Liver (tissue), 8 donors: ENCODE measurements at regions not wholly inside any gene's neighbourhood (a gene's known extent, or its start where the extent isn't known, plus 50 kb on each side); places are given as distances from the start of the nearest gene placed in this dataset.

ENCODE experiments used
- DNase-seq: peaks from one replicate; pipeline ENCODE4 v3.0.0-alpha.2; 2017; ENCODE audit warnings: low spot score
- H3K27ac ChIP-seq, 2 donors: one replicate each; pipeline ENCODE4 v1.7.0; 2013; ENCODE audit warnings: inconsistent platforms in 2 of 2, low read length in 2 of 2, control low read depth in 1 of 2, low read depth in 1 of 2, mild to moderate bottlenecking in 1 of 2
- H3K27me3 ChIP-seq, 4 donors: one replicate each; pipeline versions ENCODE4 v1.6.1 to v1.7.0; 2013; ENCODE audit warnings: low read length in 3 of 4, inconsistent platforms in 1 of 4, mild to moderate bottlenecking in 1 of 4, moderate library complexity in 1 of 4; ENCODE audit not compliant: control insufficient read depth in 4 of 4, insufficient read depth in 4 of 4
- H3K36me3 ChIP-seq, 4 donors: one replicate each; pipeline versions ENCODE4 v1.6.1 to v1.7.0; 2013; ENCODE audit warnings: low read length in 3 of 4, mild to moderate bottlenecking in 3 of 4, low read depth in 1 of 4, moderate library complexity in 1 of 4; ENCODE audit not compliant: control insufficient read depth in 4 of 4, insufficient read depth in 3 of 4
- H3K4me1 ChIP-seq, 4 donors: one replicate each; pipeline versions ENCODE4 v1.6.1 to v1.7.0; 2013; ENCODE audit warnings: low read length in 3 of 4, mild to moderate bottlenecking in 3 of 4, moderate library complexity in 1 of 4; ENCODE audit not compliant: control insufficient read depth in 4 of 4, insufficient read depth in 4 of 4
- H3K4me3 ChIP-seq, 3 donors: one replicate each; pipeline versions ENCODE4 v1.6.1 to v1.7.0; 2013; ENCODE audit warnings: low read length in 3 of 3, control low read depth in 1 of 3, low read depth in 1 of 3, mild to moderate bottlenecking in 1 of 3
- H3K9ac ChIP-seq, 2 donors: one replicate each; pipeline ENCODE4 v1.7.0; 2013; ENCODE audit warnings: low read length in 2 of 2, mild to moderate bottlenecking in 2 of 2, moderate library complexity in 2 of 2, control low read depth in 1 of 2, low read depth in 1 of 2
- H3K9me3 ChIP-seq, 4 donors: one replicate each; pipeline versions ENCODE4 v1.6.1 to v1.7.0; 2013; ENCODE audit warnings: low read length in 3 of 4; ENCODE audit not compliant: control insufficient read depth in 4 of 4
- EGR1 ChIP-seq, 2 donors: IDR thresholded peaks; 2 replicates each; pipeline ENCODE4 v1.6.1; 2016 to 2018; ENCODE audit warnings: antibody characterized with exemption in 2 of 2, low read depth in 2 of 2
- FOXA1 ChIP-seq: IDR thresholded peaks from 2 replicates; pipeline ENCODE4 v1.6.1; 2016; ENCODE audit warnings: antibody characterized with exemption
- FOXA2 ChIP-seq: IDR thresholded peaks from 2 replicates; pipeline ENCODE4 v1.6.1; 2016; ENCODE audit warnings: antibody characterized with exemption
- GABPA ChIP-seq, 2 donors: IDR thresholded peaks in 1 of 2; conservative IDR thresholded peaks in 1 of 2; 2 replicates each; pipeline ENCODE4 v1.6.1; 2016; ENCODE audit warnings: antibody characterized with exemption in 2 of 2, mild to moderate bottlenecking in 1 of 2, moderate library complexity in 1 of 2
- HNF4A ChIP-seq, 2 donors: conservative IDR thresholded peaks; 2 replicates each; pipeline ENCODE4 v1.6.1; 2016; ENCODE audit warnings: antibody characterized with exemption in 2 of 2, mild to moderate bottlenecking in 2 of 2
- HNF4G ChIP-seq: IDR thresholded peaks from 2 replicates; pipeline ENCODE4 v1.6.1; 2016; ENCODE audit warnings: antibody characterized with exemption
- JUND ChIP-seq, 2 donors: IDR thresholded peaks; 2 replicates each; pipeline ENCODE4 v1.6.1; 2016; ENCODE audit warnings: antibody characterized with exemption in 2 of 2
- NR2F2 ChIP-seq: IDR thresholded peaks from 2 replicates; pipeline ENCODE4 v1.6.1; 2016; ENCODE audit warnings: antibody characterized with exemption
- RAD21 ChIP-seq, 2 donors: IDR thresholded peaks; 2 replicates each; pipeline ENCODE4 v1.6.1; 2016; ENCODE audit warnings: antibody characterized with exemption in 2 of 2, mild to moderate bottlenecking in 2 of 2
- RXRA ChIP-seq, 2 donors: IDR thresholded peaks; 2 replicates each; pipeline ENCODE4 v1.6.1; 2017 to 2018; ENCODE audit warnings: antibody characterized with exemption in 2 of 2, mild to moderate bottlenecking in 1 of 2
- SP1 ChIP-seq: IDR thresholded peaks from 2 replicates; pipeline ENCODE4 v1.6.1; 2018; ENCODE audit warnings: antibody characterized with exemption, mild to moderate bottlenecking
- TAF1 ChIP-seq: conservative IDR thresholded peaks from 2 replicates; pipeline ENCODE4 v1.6.1; 2016; ENCODE audit warnings: antibody characterized with exemption, mild to moderate bottlenecking
- YY1 ChIP-seq: IDR thresholded peaks from 2 replicates; pipeline ENCODE4 v1.6.1; 2016; ENCODE audit warnings: antibody characterized with exemption, mild to moderate bottlenecking
- ZBTB33 ChIP-seq: IDR thresholded peaks from 2 replicates; pipeline ENCODE4 v1.6.1; 2016; ENCODE audit warnings: antibody characterized with exemption
- WGBS: extraction: QIAGEN DNeasy Blood & Tissue Kit; methylation state at CpG from one replicate; pipeline ENCODE4 v1.1.7; 2013; 5-methylcytosine and 5-hydroxymethylcytosine counted together
- TF ChIP-seq, protein P1 (sequence below): fragments of 150-350 bp; IDR thresholded peaks from 2 replicates; pipeline ENCODE4 v1.5.1; 2017; ENCODE audit warnings: improper control_type of control experiment, low read depth, low read length; ENCODE audit not compliant: missing input control
- TF ChIP-seq, protein P2 (sequence below): IDR thresholded peaks from 2 replicates; pipeline ENCODE4 v1.6.1; 2016; ENCODE audit warnings: antibody characterized with exemption
- TF ChIP-seq, protein P3 (sequence below): IDR thresholded peaks from 2 replicates; pipeline ENCODE4 v1.6.1; 2016; ENCODE audit warnings: antibody characterized with exemption, mild to moderate bottlenecking
- TF ChIP-seq, protein P4 (sequence below): IDR thresholded peaks from 2 replicates; pipeline ENCODE4 v1.6.1; 2016; ENCODE audit warnings: antibody characterized with exemption
- donor health status: healthy.
- donor health status: healthy.
- donor health status: healthy.
- donor health status: healthy.
- donor health status: healthy.

- DNase-seq = no peak
- TF ChIP-seq RAD21 (IDR thresholded peaks at IDR 0.05) = no peak
- no peak for TF ChIP-seq YY1
- TF ChIP-seq RXRA (IDR thresholded peaks at IDR 0.05) = no peak
- no peak for TF ChIP-seq JUND (IDR thresholded peaks at IDR 0.05)
- TF ChIP-seq, protein P1, sequence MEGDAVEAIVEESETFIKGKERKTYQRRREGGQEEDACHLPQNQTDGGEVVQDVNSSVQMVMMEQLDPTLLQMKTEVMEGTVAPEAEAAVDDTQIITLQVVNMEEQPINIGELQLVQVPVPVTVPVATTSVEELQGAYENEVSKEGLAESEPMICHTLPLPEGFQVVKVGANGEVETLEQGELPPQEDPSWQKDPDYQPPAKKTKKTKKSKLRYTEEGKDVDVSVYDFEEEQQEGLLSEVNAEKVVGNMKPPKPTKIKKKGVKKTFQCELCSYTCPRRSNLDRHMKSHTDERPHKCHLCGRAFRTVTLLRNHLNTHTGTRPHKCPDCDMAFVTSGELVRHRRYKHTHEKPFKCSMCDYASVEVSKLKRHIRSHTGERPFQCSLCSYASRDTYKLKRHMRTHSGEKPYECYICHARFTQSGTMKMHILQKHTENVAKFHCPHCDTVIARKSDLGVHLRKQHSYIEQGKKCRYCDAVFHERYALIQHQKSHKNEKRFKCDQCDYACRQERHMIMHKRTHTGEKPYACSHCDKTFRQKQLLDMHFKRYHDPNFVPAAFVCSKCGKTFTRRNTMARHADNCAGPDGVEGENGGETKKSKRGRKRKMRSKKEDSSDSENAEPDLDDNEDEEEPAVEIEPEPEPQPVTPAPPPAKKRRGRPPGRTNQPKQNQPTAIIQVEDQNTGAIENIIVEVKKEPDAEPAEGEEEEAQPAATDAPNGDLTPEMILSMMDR = no peak
- TF ChIP-seq EGR1 (IDR thresholded peaks at IDR 0.05; ENCODE audit: low read depth in 2 of 2) = no peak
- TF ChIP-seq TAF1 = no peak
- TF ChIP-seq FOXA2 = no peak
- no peak for TF ChIP-seq SP1
- no peak for TF ChIP-seq HNF4A (conservative IDR thresholded peaks at IDR 0.05)
- TF ChIP-seq, protein P2, sequence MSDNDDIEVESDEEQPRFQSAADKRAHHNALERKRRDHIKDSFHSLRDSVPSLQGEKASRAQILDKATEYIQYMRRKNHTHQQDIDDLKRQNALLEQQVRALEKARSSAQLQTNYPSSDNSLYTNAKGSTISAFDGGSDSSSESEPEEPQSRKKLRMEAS = no peak
- TF ChIP-seq GABPA (IDR thresholded peaks at IDR 0.05 in 1 of 2, conservative IDR thresholded peaks at IDR 0.05 in 1 of 2) = no peak
- TF ChIP-seq ZBTB33 = no peak
- TF ChIP-seq, protein P3, sequence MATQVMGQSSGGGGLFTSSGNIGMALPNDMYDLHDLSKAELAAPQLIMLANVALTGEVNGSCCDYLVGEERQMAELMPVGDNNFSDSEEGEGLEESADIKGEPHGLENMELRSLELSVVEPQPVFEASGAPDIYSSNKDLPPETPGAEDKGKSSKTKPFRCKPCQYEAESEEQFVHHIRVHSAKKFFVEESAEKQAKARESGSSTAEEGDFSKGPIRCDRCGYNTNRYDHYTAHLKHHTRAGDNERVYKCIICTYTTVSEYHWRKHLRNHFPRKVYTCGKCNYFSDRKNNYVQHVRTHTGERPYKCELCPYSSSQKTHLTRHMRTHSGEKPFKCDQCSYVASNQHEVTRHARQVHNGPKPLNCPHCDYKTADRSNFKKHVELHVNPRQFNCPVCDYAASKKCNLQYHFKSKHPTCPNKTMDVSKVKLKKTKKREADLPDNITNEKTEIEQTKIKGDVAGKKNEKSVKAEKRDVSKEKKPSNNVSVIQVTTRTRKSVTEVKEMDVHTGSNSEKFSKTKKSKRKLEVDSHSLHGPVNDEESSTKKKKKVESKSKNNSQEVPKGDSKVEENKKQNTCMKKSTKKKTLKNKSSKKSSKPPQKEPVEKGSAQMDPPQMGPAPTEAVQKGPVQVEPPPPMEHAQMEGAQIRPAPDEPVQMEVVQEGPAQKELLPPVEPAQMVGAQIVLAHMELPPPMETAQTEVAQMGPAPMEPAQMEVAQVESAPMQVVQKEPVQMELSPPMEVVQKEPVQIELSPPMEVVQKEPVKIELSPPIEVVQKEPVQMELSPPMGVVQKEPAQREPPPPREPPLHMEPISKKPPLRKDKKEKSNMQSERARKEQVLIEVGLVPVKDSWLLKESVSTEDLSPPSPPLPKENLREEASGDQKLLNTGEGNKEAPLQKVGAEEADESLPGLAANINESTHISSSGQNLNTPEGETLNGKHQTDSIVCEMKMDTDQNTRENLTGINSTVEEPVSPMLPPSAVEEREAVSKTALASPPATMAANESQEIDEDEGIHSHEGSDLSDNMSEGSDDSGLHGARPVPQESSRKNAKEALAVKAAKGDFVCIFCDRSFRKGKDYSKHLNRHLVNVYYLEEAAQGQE = no peak
- TF ChIP-seq NR2F2 = no peak
- TF ChIP-seq FOXA1 = no peak
- no peak for TF ChIP-seq HNF4G
- TF ChIP-seq, protein P4, sequence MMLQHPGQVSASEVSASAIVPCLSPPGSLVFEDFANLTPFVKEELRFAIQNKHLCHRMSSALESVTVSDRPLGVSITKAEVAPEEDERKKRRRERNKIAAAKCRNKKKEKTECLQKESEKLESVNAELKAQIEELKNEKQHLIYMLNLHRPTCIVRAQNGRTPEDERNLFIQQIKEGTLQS = no peak
- H3K4me1 ChIP-seq = no peaks in the 10 kb centered on the region
- H3K4me3 ChIP-seq = no peak overlapping the region
- no peaks in the 10 kb centered on the region for H3K9me3 ChIP-seq
- no peaks in the 10 kb centered on the region for H3K36me3 ChIP-seq
- no peak overlapping the region for H3K27ac ChIP-seq
- no peak overlapping the region for H3K9ac ChIP-seq
- no peaks in the 10 kb centered on the region for H3K27me3 ChIP-seq
- WGBS = 64% methylated on average over 6 of the region's 6 CpGs
Measured at GRCh38 chr10:36872702-36873393, 252.6 kb upstream of the ANKRD30A start.
